HepG2 (cell line): ENCODE measurements at regions not wholly inside any gene's neighbourhood (a gene's known extent, or its start where the extent isn't known, plus 50 kb on each side); places are given as distances from the start of the nearest gene placed in this dataset.

Experiments
- ATAC-seq: fragments of 200-7000 bp; cut with Tn5 transposase; 3 replicates; pipeline ENCODE4 v1.9.1; 2020; ENCODE audit warnings: mild to moderate bottlenecking, moderate library complexity
- BruUV-seq: library from RNA; stranded (reverse); fragments of 400-500 nt; replicated peaks from 2 replicates; lab custom pipeline; 2021; lab: Mats Ljungman, UMichigan
- CTCF ChIA-PET: fragments of 300-600 bp; formaldehyde crosslinking; extraction: SDS; loops from one replicate; lab custom pipeline; 2021; ENCODE audit warnings: low total read pairs, inconsistent platforms, low intra/inter-chr PET ratio; lab: Yijun Ruan, JAX
- POLR2A ChIA-PET: fragments of 350-600 bp; sonication (Branson Sonifier 250); formaldehyde crosslinking; loops from one replicate; lab custom pipeline; 2020; ENCODE audit warnings: antibody characterized with exemption, inconsistent platforms; lab: Yijun Ruan, JAX
- DNase-seq: peaks from one replicate; pipeline ENCODE4 v3.0.0-alpha.2; 2015; ENCODE audit warnings: low spot score
- FAIRE-seq: peaks from 3 replicates; lab custom pipeline; 2011; peaks lifted over from hg19 to GRCh38; lab: Jason Lieb, UNC
- H2AFZ ChIP-seq: one replicate; pipeline ENCODE4 v1.6.1; 2011; ENCODE audit warnings: low read length, inconsistent platforms
- H3K27ac ChIP-seq: fragments of 300-600 bp; 3 replicates; pipeline ENCODE4 v1.8.0; 2011; ENCODE audit warnings: mixed run types, mild to moderate bottlenecking, mixed read lengths, low read length, inconsistent platforms; ENCODE audit not compliant: insufficient read depth; ENCODE audit errors: extremely low read length
- H3K27me3 ChIP-seq, 2 experiments: fragments of 200-600 bp in 1 of 2; 2 replicates in 1 of 2; 3 replicates in 1 of 2; pipeline versions ENCODE4 v1.6.0 to v1.8.0; 2011; ENCODE audit warnings: low read length in 2 of 2, mild to moderate bottlenecking in 2 of 2, moderate library complexity in 2 of 2, inconsistent platforms in 1 of 2; ENCODE audit not compliant: insufficient read depth in 2 of 2, control insufficient read depth in 1 of 2
- H3K36me3 ChIP-seq, 2 experiments: fragments of 200-600 bp in 1 of 2; replicated peaks in 1 of 2; 2 replicates in 1 of 2; 3 replicates in 1 of 2; pipeline versions ENCODE4 v1.5.1 to v1.8.0; 2011; ENCODE audit warnings: low read length in 2 of 2, inconsistent platforms in 1 of 2; ENCODE audit not compliant: insufficient read depth in 2 of 2, control insufficient read depth in 1 of 2
- H3K4me1 ChIP-seq: 2 replicates; pipeline ENCODE4 v1.5.1; 2012; ENCODE audit warnings: low read length, inconsistent platforms; ENCODE audit not compliant: insufficient read depth
- H3K4me2 ChIP-seq: 2 replicates; pipeline ENCODE4 v1.6.0; 2011; ENCODE audit warnings: low read depth, low read length, inconsistent platforms
- H3K4me3 ChIP-seq, 3 experiments: fragments of 200-600 bp in 1 of 3; sonication (generic), shearing (Covaris generic) in 1 of 3; replicated peaks in 1 of 3; 2 replicates each; pipeline ENCODE4 v1.5.1; 2011 to 2016; ENCODE audit warnings: low read length in 3 of 3, inconsistent platforms in 2 of 3, low read depth in 2 of 3, mild to moderate bottlenecking in 2 of 3, control low read depth in 1 of 3, mixed read lengths in 1 of 3; ENCODE audit not compliant: insufficient read depth in 1 of 3
- H3K79me2 ChIP-seq: one replicate; pipeline ENCODE4 v1.6.1; 2011; ENCODE audit warnings: low read length, inconsistent platforms; ENCODE audit not compliant: insufficient read depth
- H3K9ac ChIP-seq: 2 replicates; pipeline ENCODE4 v1.6.0; 2011; ENCODE audit warnings: mild to moderate bottlenecking, low read depth, low read length, inconsistent platforms; ENCODE audit not compliant: insufficient read depth
- H3K9me3 ChIP-seq: 2 replicates; pipeline ENCODE4 v1.5.1; 2012; ENCODE audit warnings: mild to moderate bottlenecking, low read length
- H4K20me1 ChIP-seq: 2 replicates; pipeline ENCODE4 v1.6.0; 2011; ENCODE audit warnings: inconsistent platforms, mild to moderate bottlenecking, low read length, moderate library complexity; ENCODE audit not compliant: insufficient read depth
- BORCS8-MEF2B ChIP-seq: sonication (generic); formaldehyde crosslinking; IDR thresholded peaks from 2 replicates; pipeline ENCODE4 v1.8.0; 2022; ENCODE audit warnings: mild to moderate bottlenecking, missing genetic modification reagents
- CCAR2 ChIP-seq: fragments of 200-400 bp; formaldehyde crosslinking; optimal IDR thresholded peaks from 2 replicates; pipeline ENCODE3; 2018; ENCODE audit warnings: low read depth, mild to moderate bottlenecking, low read length, moderate library complexity
- HOXA3 ChIP-seq: sonication (generic); formaldehyde crosslinking; IDR thresholded peaks from 2 replicates; pipeline ENCODE4 v1.5.0; 2020; ENCODE audit warnings: missing genetic modification reagents
- MLXIP ChIP-seq: sonication (generic); formaldehyde crosslinking; IDR thresholded peaks from 2 replicates; pipeline ENCODE4 v1.9.0; 2021; ENCODE audit warnings: missing genetic modification reagents, borderline replicate concordance
- NR2C2 ChIP-seq: sonication (generic); formaldehyde crosslinking; IDR thresholded peaks from 2 replicates; pipeline ENCODE4 v1.4.0; 2020; ENCODE audit warnings: missing genetic modification reagents, mild to moderate bottlenecking, moderate library complexity, borderline replicate concordance
- ONECUT2 ChIP-seq: sonication (generic); formaldehyde crosslinking; IDR thresholded peaks from 2 replicates; pipeline ENCODE4 v1.4.0; 2020; ENCODE audit warnings: missing genetic modification reagents
- PRDM4 ChIP-seq: sonication (generic); formaldehyde crosslinking; IDR thresholded peaks from 2 replicates; pipeline ENCODE4 v1.9.0; 2021; ENCODE audit warnings: missing genetic modification reagents, borderline replicate concordance
- PTBP1 ChIP-seq: fragments of 200-400 bp; formaldehyde crosslinking; IDR thresholded peaks from 2 replicates; pipeline ENCODE4 v1.6.1; 2018; ENCODE audit warnings: low read length, low read depth; ENCODE audit not compliant: poor library complexity, severe bottlenecking
- SRSF4 ChIP-seq: fragments of 200-400 bp; formaldehyde crosslinking; IDR thresholded peaks from one replicate; pipeline ENCODE4 v1.6.1; 2018; ENCODE audit warnings: mild to moderate bottlenecking, low read depth, low read length, moderate library complexity; ENCODE audit not compliant: poor library complexity, severe bottlenecking
- ZNF124 ChIP-seq: sonication (generic); formaldehyde crosslinking; IDR thresholded peaks from 2 replicates; pipeline ENCODE4 v1.4.0; 2020; ENCODE audit warnings: missing genetic modification reagents
- ZNF230 ChIP-seq: sonication (generic); formaldehyde crosslinking; IDR thresholded peaks from 2 replicates; pipeline ENCODE4 v1.4.0; 2020; ENCODE audit warnings: mild to moderate bottlenecking, missing genetic modification reagents
- ZNF572 ChIP-seq: sonication (generic); formaldehyde crosslinking; IDR thresholded peaks from 2 replicates; pipeline ENCODE4 v1.5.1; 2020; ENCODE audit warnings: mild to moderate bottlenecking, missing genetic modification reagents
- ZNF577 ChIP-seq: sonication (generic); formaldehyde crosslinking; IDR thresholded peaks from 2 replicates; pipeline ENCODE4 v1.4.0; 2020; ENCODE audit warnings: mild to moderate bottlenecking, low read depth, missing genetic modification reagents, borderline replicate concordance
- ZNF607 ChIP-seq: sonication (generic); formaldehyde crosslinking; IDR thresholded peaks from 2 replicates; pipeline ENCODE4 v1.5.1; 2020; ENCODE audit warnings: missing genetic modification reagents, mild to moderate bottlenecking, borderline replicate concordance
- ZNF7 ChIP-seq: IDR thresholded peaks from 2 replicates; pipeline ENCODE4 v1.6.1; 2016; ENCODE audit warnings: missing biosample characterization, missing genetic modification reagents
- WGBS: methylation state at CpG from one replicate; pipeline ENCODE4 v1.1.6; 2017; ENCODE audit warnings: low lambda C conversion rate; 5-methylcytosine and 5-hydroxymethylcytosine counted together
- in situ Hi-C: cut with HindIII; loops from 2 replicates; pipeline ENCODE4 v1.10.0; 2017; ENCODE audit warnings: low pct_unique_long_range_greater_than_20kb; ENCODE audit not compliant: extremely low pct_ligation_motif_present
- intact Hi-C: fragments of 100-400 bp; cut with micrococcal nuclease; formaldehyde crosslinking; loops from one replicate; pipeline ENCODE4 v1.10.0; 2022; ENCODE audit not compliant: unreplicated experiment

DNA sequence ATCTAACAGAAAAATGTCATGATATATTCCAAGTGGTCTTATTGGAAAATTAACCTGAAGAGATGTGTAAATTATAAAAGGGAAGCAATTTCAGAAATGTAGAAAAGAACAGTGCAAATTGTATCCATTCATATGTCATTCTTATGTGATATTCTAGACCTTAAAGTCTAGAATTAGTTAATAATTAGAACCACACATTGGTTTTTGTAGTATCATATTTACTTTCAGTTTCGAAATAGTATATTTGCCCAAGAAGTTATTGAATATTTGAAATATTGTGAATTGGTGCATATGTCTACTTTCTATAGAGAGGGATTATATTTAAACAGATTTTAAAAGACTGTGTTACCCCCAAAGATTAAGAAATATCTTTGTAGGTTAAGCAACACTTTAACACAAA is 1348.6 kb upstream of the ACVR2A start:
- H3K79me2 ChIP-seq = no peaks in the 10 kb centered on the region
- ChIA-PET CTCF (no interaction called here), POLR2A (no interaction called here)
- no peak overlapping the region for H2AFZ ChIP-seq
- WGBS = 0% methylated on average over 1 of the region's 1 CpG
- in situ Hi-C loops (no loop called here), intact Hi-C loops (no loop called here)
- H3K4me2 ChIP-seq = no peak overlapping the region
- BruUV-seq = no TSS peak
- H4K20me1 ChIP-seq = no peaks in the 10 kb centered on the region
- H3K36me3 ChIP-seq = no peaks in the 10 kb centered on the region
- H3K4me1 ChIP-seq = no peaks in the 10 kb centered on the region
- DNase-seq = no peak
- peaks cover 20% of the 10 kb centered on the region for H3K9me3 ChIP-seq
- H3K9ac ChIP-seq = no peak overlapping the region
- no peaks in the 10 kb centered on the region for H3K27me3 ChIP-seq
- H3K4me3 ChIP-seq = no peak overlapping the region
- ATAC-seq = no peak
- no peak for FAIRE-seq
- no peak overlapping the region for H3K27ac ChIP-seq
- TF ChIP-seq ONECUT2 (CRISPR knock-in tag) (no peak), HOXA3 (no peak), PRDM4 (CRISPR knock-in tag) (no peak), ZNF572 (no peak), ZNF607 (CRISPR knock-in tag) (no peak), PTBP1 (no peak), ZNF7 (CRISPR knock-in tag) (no peak), ZNF577 (no peak), BORCS8-MEF2B (CRISPR knock-in tag) (no peak), ZNF230 (CRISPR knock-in tag) (no peak), MLXIP (CRISPR knock-in tag) (no peak), NR2C2 (CRISPR knock-in tag) (no peak), CCAR2 (no peak), SRSF4 (no peak), ZNF124 (CRISPR knock-in tag) (no peak)
